Inflammatory macrophage treated with lipopolysaccharide for 1 hour (primary cell): ENCODE measurements at regions not wholly inside any gene's neighbourhood (a gene's known extent, or its start where the extent isn't known, plus 50 kb on each side); places are given as distances from the start of the nearest gene placed in this dataset.
A peak's percentile ranks its signal among the peaks of the same experiment; 100 is the strongest.

Experiments
- DNase-seq, 2 donors: peaks; one replicate each; pipeline ENCODE4 v3.0.0-alpha.2; 2020 to 2022

DNA sequence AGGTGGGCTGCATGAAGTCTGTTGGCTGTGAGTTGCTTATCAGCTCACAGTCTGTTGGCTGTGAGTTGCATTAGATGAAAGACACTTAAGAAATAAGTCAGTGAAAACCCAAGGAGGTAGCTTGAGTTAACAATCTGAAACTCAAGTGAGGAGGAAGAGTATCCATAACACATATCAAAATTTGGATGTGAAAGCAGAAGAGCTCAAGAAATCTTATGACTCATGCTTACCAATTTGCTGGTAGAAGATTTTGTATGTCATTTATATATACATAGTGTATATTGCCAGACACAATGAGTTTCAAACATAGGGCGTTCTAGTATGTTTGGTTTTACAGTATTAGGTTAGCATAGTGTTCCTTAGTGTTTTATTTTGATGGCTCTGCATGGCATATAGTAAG, 107.4 kb downstream of the DDIT4L start:
- peak; percentile 3 to 24 for DNase-seq

GRCh38 chr4:100081491-100081890, 108.8 kb downstream of the DDIT4L start:
- DNase-seq = peak; percentile 10 to 70

DNA sequence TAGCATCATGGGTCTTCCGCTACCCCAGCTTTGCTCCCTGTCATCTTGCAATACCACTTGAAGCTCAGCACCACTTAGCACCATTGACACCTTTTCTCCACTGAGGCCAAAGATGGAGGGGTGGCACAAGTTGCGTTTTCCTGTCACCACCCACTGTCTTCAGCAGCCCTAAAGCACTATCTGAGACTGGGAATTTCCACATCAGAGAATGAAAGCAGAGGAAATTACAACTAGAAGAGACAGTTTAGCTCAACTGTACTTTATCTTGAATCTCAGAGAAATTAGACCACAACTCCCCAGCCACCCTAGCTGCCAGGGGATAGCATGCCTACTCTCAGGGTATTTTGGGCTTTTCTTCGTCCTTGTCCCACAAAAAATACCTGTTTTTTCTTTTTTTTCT, 111.0 kb downstream of the DDIT4L start:
- no peak for DNase-seq

DNA sequence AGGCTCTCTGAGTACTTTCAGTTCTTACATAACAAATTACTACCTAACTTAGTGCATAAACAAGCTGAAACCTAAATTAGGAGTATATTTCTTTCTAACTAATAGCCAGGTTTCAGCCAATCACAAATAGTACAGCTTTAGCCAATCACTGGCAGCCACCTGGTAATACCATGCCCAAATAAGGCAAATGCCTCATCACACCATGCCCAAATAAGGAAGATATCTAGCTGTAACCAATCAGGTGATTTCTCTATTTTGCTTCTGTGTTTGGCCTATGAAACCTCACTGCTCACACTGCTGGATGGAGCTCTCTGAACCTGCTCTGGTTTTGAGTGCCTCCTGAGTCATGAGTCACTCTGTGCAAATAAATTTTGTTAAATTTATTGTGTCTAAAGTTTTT, 113.5 kb downstream of the DDIT4L start:
- no peak for DNase-seq

- DNase-seq = no peak
Observed at GRCh38 chr4:100075486-100076270, 114.6 kb downstream of the DDIT4L start.

GRCh38 chr4:100075056-100075455, 115.2 kb downstream of the DDIT4L start:
- no peak for DNase-seq

DNA sequence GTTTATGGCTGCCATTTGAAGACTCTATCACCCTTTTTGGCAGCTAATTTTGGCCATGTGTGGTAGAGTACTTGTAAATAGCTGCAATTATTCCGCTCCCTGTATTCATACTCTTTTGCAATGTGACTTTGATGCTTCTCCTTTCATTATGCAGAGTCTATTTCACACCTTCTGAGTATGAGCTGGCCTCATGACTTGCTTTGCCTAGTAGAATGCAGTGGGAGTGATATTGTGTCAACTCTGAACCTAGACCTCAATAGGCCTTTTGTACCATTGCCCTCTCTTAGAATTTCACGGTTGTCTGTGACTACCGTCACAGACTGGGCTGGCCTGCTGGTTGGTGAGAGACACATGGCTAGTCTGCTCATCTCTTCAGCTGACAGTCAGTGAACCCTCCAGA, 118.8 kb downstream of the DDIT4L start:
- no peak for DNase-seq

DNA sequence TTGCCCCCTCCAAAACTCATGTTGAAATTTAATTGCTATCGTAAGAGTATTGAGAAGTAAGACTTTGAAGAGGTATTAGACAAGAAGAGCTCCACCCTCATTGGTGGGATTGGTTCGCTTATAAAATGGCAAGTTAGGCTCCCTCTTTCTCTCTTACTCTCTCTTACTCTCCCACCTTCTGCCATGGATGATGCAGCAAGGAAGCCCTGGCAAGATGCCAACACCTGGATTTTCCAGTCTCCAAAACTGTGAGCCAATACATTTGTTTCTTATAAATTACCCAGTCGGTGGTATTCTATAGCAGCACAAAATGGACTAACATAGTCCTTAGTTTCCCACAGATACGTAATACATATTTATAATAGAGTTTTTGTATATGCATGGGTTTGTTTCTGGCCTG, 119.4 kb downstream of the DDIT4L start:
- DNase-seq = no peak

DNA sequence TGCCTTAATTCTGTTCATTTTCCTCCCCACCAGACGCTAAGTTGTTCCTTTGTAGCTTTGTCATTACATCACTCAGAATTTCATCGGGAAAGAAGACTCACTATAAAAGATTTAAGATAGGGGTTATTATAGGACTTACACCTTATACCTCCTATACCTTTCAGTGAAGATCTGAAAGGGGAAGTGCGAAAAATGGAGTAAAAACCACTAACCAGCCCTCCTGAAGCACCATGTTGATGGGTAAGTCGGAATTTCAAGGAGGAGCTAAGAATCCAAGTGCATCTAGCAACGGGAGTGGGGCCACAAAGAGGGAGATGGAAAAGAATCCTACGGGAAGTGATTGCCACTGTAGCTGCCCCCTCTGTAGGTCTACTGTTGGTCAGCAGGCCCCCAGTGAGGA, 119.1 kb upstream of the H2AZ1 start:
- DNase-seq = no peak

DNA sequence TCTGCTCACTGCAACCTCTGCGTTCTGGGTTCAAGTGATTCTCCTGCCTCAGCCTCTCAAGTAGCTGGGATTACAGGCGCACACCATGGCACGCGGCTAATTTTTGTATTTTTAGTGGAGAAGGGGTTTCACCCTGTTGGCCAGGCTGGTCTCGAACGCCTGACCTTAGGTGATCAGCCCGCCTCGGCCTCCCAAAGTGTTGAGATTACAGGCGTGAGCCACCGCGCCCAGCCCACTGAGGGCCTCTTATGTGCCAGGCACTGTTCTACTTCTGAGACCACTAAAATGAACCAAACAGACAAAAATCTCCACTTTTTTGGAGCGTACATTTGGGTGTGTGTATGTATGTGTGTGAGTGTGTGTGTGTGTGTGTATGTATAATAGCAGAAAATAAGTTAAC, 117.2 kb upstream of the H2AZ1 start:
- no peak for DNase-seq

DNA sequence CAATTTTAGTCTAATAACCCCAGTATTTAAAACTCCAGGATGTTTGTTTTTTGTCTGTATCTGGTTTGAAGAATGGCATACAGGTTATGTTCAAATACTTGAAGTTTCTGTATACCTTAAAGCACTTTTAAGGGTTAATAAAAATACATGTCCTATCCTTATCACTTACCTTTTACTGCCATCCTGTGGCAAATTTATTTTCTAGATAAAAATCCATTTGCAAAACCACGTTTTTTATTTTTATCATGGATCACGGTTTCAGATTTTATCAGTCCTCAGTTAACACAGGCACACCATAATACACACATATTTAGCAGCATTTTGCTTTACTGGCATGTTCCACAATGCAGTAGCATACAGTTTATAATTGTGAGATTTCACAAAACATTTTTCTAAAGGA, 113.3 kb upstream of the H2AZ1 start:
- no peak for DNase-seq

- DNase-seq = no peak
Observed at GRCh38 chr4:100062921-100063320, 112.8 kb upstream of the H2AZ1 start.

GRCh38 chr4:100061835-100062234, 111.8 kb upstream of the H2AZ1 start:
- no peak for DNase-seq

- no peak for DNase-seq
Observed at GRCh38 chr4:100060765-100061416, 110.8 kb upstream of the H2AZ1 start.

DNA sequence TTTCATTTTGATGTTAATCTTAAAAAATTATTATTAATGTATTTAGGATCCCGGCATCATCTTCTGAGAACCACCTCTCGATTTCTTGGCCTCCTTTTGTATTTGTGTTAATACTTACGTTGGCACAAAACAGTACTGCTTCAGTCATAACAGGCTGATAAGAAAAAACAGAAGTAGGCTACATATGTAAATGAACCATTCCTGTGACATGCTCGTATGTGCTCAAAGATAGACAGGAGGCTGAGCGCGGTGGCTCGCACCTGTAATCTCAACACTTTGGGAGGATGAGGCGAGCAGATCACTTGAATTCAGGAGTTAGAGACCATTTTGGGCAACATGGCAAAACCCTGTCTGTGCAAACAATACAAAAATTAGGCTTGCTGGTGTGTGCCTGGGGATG, 109.4 kb upstream of the H2AZ1 start:
- no peak for DNase-seq

GRCh38 chr4:100056701-100057100, 106.6 kb upstream of the H2AZ1 start:
- DNase-seq = no peak

DNA sequence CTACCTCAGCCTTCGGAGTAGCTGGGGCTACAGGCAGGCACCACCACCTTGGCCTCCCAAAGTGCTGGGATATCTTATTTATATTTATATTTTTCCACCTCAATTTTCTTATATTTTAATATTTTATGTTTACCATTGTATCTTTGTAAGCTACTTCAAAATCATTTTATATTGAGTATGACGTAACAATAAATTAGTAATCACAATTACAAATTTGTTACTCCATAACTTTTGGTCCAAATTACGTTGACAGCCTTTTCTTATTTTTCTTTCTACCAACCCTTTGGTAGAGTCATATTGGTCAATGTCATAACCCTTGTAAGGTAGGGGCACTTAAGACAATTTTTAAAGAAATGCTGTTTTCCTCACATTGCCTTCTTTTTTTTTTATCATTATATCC, 104.0 kb upstream of the H2AZ1 start:
- DNase-seq = no peak

DNA sequence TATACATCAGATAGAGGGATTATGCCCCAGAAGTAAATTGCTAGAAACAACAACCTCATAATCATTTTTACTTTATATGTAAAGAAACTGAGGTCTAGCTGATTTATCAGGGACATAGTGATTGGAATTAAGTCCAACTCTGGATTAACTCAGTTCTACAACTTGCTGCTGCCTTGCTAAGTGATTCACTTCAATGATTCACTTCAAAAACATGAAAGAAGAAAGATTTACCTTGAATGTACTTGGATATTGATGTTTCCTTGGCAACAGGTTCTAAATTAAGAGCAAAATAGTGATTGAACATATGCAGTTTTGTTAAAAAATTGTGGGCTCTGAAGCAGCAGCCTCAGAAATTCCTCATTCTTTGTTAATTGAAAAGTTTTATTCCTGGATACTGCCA, 99.8 kb upstream of the H2AZ1 start:
- no peak for DNase-seq

- no peak for DNase-seq
Observed at GRCh38 chr4:100042711-100043110, 92.6 kb upstream of the H2AZ1 start.

- no peak for DNase-seq
Observed at GRCh38 chr4:100042235-100042634, 92.2 kb upstream of the H2AZ1 start.

DNA sequence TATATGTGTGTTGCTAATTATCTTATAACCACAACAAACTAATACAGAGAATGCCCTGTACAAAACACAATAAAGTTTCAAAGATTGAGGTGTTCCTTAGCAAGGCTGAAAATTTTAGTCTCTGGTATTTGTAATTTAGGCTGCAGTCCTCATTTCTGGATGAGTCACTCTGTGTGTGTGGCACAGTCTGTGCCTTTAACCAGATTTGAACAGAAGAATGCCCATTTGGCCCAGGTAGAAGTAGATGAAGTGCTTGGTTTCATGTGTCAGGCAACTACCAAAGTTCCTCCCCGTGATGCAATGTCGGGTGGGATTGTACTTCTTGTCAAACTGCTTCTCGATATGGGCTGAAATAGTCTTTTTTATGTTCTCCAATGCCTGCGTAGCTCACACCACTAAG, 91.6 kb upstream of the H2AZ1 start:
- no peak for DNase-seq

- DNase-seq = no peak
Observed at GRCh38 chr4:100034023-100034664, 84.1 kb upstream of the H2AZ1 start.

DNA sequence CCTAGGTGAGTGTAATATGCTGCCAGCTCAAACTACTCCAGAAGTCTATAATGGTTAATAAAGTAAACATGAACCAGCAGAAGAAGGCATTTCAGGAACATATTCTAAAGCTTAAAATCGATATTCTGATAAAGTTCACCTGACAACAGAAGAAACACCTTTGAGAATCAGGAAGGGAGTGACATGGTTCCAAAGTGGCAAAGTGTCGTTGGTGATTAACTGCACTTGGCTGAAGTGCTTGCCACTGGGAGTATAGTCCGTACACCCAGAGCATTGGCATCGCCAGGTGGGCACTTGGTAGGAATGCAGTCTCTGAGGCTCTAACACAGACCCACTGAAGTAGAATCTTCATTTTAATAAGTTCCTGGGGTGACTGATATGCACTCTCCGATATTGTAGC, 76.0 kb upstream of the H2AZ1 start:
- DNase-seq = no peak

GRCh38 chr4:100023800-100024199, 73.7 kb upstream of the H2AZ1 start:
- DNase-seq = no peak
